ENCODE measurements at regions not wholly inside any gene's neighbourhood (a gene's known extent, or its start where the extent isn't known, plus 50 kb on each side); places are given as distances from the start of the nearest gene placed in this dataset.
"Not testable (repeated sequence)": the region's sequence is repeated elsewhere in the genome, so short reads cannot be mapped to it uniquely, and the experiment has no call there.

DNA sequence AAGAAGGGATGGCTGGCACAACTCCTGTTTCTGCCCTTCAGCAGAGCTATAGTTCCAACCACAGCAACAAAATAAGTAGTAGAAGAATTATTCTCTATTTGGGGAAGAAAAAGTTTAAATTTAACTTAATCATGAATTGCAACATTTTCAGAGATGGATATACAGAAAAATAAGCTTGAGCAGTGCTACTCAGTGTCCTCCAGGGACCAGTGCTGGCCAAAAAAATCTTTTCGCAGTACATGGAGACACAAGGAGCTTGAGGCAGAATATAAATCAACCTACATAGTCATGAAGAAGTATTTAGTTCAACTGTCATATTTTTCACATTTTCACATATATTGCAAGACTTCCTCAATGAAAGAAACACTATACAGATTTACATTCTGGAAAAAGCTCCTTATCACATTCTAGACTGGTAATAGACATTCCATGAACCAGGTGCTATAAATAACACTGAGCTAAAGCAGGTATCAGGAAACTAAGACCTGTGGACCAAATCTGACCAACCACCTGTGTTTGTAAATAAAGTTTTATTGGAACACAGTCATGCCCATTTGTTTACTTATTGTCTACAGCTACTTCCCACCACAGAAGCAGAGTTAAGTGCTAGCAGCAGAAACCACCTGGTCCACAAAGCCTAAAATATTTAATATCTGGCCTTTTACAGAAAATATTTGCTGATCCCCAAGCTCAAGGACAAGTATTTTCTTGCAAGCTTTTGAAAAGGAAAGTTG lies 101.9 kb downstream of the RGS21 start:
- no peak for DNase-seq (ENCODE audit: extremely low read depth in 1 of 2, low read depth in 1 of 2)

DNA sequence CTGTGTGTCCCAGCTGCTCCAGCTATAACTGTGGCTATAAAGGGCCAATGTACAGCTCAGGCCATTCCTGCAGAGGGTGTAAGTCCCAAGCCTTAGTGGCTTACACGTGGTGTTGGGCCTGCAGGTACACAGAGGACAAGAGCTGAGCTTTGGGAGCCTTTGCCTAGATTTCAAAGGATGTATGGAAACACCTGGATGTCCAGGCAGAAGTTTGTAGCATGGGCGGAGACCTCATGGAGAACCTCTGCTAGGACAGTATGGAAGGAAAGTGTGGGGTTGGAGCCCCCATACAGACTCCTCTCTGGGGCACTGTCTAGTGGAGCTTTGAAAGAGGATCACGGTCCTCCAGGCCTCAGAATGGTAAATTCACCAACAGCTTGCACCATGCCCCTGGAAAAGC lies 113.9 kb downstream of the RGS21 start:
- no peak for DNase-seq (ENCODE audit: extremely low read depth in 1 of 2, low read depth in 1 of 2)

- DNase-seq (ENCODE audit: extremely low read depth in 1 of 2, low read depth in 1 of 2) = no peak
Observed at GRCh38 chr1:192435704-192436103, 118.9 kb downstream of the RGS21 start.

- DNase-seq (ENCODE audit: extremely low read depth in 1 of 2, low read depth in 1 of 2) = no peak
Observed at GRCh38 chr1:192436441-192437078, 119.8 kb downstream of the RGS21 start.

GRCh38 chr1:192438737-192439136 lies 121.9 kb downstream of the RGS21 start:
- DNase-seq (ENCODE audit: extremely low read depth in 1 of 2, low read depth in 1 of 2) = no peak

DNA sequence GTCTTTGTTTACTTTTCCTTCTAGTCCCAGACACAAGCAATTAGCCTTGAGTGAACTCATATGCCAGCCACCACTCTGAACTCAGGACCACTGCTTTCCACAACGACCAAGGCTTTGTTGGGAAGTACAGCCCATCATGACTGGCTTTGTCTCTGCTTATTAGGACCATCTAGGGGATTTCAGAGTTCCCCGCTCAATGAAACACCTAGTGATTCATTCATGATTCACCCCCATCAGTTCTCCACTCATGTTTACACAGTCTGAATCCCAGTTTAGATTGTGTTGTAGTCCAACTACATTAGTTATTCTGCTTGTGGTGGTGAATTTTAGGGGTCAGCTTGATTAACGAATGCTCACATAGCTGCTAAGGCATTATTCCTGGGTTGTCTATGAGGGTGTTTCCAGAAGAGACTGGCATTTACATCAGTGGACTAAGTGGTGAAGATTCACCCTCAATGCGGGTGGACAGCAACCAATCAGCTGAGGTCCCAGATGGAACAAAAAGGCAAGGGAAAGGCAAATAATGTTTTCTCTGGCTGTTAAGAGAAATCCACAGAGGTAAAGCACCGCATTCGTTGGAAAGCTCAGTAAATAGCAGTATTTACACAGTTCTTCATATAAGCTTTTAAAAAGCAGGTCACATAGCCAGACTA lies 122.7 kb downstream of the RGS21 start:
- DNase-seq (ENCODE audit: extremely low read depth in 1 of 2, low read depth in 1 of 2) = no peak

DNA sequence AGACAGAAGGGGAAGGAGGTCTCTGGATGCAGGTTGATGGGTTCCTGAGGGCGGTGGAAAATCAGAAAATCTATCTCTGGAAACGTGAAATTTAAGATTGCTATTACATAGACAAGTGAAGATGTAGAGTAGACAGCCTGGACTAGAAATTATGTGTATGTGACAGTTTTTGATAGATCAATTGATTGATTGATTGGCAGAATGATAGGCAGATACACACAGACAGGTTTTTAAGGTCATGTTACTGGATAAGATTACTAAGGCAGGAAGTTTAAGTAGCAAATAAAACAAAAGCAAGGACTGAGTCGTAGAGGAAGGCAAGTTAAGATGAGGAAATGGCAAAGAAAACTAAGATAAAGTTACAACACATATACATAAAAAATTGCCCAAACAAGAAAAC lies 124.7 kb downstream of the RGS21 start:
- DNase-seq (ENCODE audit: extremely low read depth in 1 of 2, low read depth in 1 of 2) = no peak

GRCh38 chr1:192442736-192443135 lies 125.9 kb downstream of the RGS21 start:
- no peak for DNase-seq (ENCODE audit: extremely low read depth in 1 of 2, low read depth in 1 of 2)

DNA sequence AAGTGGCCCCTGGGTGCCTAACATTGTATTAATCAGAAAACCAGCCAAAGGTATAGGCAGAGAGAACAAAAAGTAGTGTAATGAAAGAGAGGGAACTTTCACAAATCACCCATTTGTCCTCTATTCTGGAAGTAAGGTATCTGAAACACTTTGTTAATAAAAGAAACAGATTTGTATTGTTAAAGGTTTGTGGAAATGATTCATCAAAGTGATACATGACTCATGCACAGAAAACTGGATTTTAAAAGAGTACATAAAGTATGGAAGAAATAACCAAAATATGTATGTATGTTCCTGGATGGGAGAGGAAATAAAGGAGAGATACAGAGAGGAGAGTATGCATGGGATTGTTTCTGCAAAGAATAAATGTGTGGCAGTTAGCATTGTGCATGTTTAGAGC lies 126.8 kb downstream of the RGS21 start:
- DNase-seq (ENCODE audit: extremely low read depth in 1 of 2, low read depth in 1 of 2) = no peak

GRCh38 chr1:192445241-192445640 lies 128.4 kb downstream of the RGS21 start:
- DNase-seq (ENCODE audit: extremely low read depth in 1 of 2, low read depth in 1 of 2) = no peak

DNA sequence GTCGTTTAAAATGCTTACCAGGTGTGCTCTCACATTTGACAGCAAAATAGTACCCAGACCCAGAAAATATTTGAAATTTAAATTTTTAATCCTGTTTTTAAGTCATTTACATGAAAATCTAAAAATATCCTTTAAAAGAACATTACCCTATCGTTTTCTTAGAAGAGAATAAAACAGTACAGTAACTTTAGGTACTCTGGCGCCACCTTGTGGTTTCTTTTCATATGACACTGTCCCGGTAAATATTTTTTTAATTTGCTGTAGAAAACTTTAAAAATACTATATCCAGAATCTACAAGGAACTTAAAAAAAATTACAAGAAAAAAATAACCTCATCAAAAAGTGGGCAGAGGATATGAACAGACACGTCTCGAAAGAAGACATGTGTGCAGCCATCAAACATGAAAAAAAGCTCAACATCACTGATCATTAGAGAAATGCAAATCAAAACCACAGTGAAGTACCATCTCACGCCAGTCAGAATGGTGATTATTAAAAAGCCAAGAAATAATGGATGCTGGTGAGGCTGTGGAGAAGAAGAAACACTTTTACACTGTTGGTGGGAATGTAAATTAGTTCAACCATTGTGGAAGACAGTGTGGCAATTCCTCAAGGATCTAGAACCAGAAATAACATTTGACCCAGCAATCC lies 129.2 kb downstream of the RGS21 start:
- peak; percentile 8 to 29 for DNase-seq (ENCODE audit: extremely low read depth in 1 of 2, low read depth in 1 of 2)

- no peak for DNase-seq (ENCODE audit: extremely low read depth in 1 of 2, low read depth in 1 of 2)
Observed at GRCh38 chr1:192448026-192448578, 127.5 kb upstream of the RGS1 start.

GRCh38 chr1:192453360-192453992 lies 122.1 kb upstream of the RGS1 start:
- DNase-seq (ENCODE audit: extremely low read depth in 1 of 2, low read depth in 1 of 2) = no peak

- no peak for DNase-seq (ENCODE audit: extremely low read depth in 1 of 2, low read depth in 1 of 2)
Observed at GRCh38 chr1:192459467-192459866, 116.1 kb upstream of the RGS1 start.

DNA sequence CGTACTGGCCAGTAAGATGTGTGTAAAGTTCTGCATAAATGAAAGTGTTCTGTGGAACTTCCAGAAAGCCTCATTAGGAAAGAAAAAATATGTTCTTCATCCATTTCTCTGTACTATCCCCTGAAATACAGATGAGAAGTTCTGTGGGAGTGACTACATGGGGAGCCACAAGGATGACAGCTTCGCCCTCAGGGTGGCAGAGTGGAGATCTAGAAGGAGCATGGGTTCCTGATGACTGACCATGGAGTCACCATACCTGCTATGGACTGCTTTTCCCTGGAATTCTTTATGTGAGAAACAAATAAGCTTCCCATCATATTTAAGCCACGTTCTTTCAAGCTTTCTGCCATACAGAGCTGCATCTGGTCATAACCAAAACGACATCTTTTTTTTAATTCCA lies 113.9 kb upstream of the RGS1 start:
- no peak for DNase-seq (ENCODE audit: extremely low read depth in 1 of 2, low read depth in 1 of 2)

GRCh38 chr1:192462616-192463015 lies 113.0 kb upstream of the RGS1 start:
- DNase-seq (ENCODE audit: extremely low read depth in 1 of 2, low read depth in 1 of 2) = no peak

DNA sequence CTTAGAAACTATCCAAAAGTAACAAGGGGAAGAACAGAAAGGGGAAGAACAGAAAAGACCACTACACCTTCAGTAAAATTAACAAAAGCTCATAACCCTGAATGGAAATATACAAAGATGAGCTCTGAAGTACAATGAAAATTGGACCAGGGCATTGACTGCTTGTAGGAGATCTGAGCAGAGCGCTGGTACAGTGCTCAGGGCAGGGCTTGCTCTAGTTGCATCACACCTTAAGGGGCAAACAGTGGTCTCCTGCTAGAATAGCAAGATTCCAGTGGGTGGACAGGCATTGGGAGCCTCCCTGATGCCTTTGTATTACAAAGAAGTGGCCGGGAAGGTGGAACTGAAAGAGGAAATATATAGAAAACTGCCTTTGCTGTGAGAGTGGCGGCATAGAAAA lies 111.9 kb upstream of the RGS1 start:
- no peak for DNase-seq (ENCODE audit: extremely low read depth in 1 of 2, low read depth in 1 of 2)

DNA sequence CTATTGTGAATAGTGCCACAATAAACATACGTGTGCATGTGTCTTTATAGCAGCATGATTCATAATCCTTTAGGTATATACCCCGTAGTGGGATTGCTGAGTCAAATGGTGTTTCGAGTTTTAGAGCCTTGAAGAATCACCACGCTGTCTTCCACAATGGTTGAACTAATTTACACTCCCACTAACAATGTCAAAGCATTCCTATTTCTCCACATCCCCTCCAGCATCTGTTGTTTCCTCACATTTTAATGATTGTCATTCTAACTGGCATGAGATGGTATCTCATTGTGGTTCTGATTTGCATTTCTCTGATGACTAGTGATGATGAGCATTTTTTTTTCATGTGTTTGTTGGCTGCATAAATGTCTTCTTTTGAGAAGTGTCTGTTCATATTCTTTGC lies 110.4 kb upstream of the RGS1 start:
- not testable (repeated sequence) for DNase-seq (ENCODE audit: extremely low read depth in 1 of 2, low read depth in 1 of 2)

DNA sequence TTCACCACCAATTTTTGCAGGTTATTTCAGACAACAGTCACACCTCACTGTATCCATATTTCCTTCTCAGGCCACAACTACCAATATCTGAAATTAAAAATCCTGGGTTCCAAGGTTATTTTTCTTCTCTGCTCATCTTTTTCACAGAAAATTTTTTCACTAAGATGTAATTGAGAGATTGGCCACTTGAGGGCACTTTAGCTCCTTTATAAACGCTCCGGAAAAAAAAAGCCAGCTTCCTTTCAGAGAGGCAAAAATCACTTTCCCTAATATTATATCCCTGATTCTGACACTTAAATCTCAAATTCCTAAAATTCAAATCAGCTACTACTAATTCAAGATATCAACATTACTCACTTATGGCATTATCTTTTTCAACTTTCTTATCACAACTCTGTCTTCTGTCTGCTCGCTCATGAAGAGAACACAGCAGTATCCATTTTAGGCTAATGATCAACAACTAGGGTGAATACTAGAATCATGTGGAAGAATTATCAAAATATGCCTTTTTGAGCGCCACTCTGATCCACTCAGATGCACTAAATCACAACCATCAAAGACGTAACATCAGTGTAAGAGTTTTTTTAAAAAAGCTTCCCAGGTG lies 101.4 kb upstream of the RGS1 start:
- DNase-seq (ENCODE audit: extremely low read depth in 1 of 2, low read depth in 1 of 2) = no peak

GRCh38 chr1:192475329-192475728 lies 100.2 kb upstream of the RGS1 start:
- DNase-seq (ENCODE audit: extremely low read depth in 1 of 2, low read depth in 1 of 2) = no peak

- DNase-seq (ENCODE audit: extremely low read depth in 1 of 2, low read depth in 1 of 2) = no peak
Observed at GRCh38 chr1:192475970-192476369, 99.6 kb upstream of the RGS1 start.
